Motor neuron (in vitro differentiated cells): ENCODE measurements at regions not wholly inside any gene's neighbourhood (a gene's known extent, or its start where the extent isn't known, plus 50 kb on each side); places are given as distances from the start of the nearest gene placed in this dataset.

Experiments used
- ATAC-seq, 8 experiments: fragments of 200-7000 bp; cut with Tn5 transposase; replicated peaks in 6 of 8; 2 replicates each; pipeline ENCODE4 v1.8.0; 2021; ENCODE audit warnings: mild to moderate bottlenecking in 8 of 8, moderate library complexity in 8 of 8
- H3K27ac ChIP-seq, 2 donors: fragments of 250-450 bp; sonication (Bioruptor Pico); 2 replicates each; pipeline ENCODE4 v1.9.0; 2021; ENCODE audit warnings: antibody characterized with exemption in 2 of 2, mild to moderate bottlenecking in 2 of 2, moderate library complexity in 1 of 2
- H3K4me1 ChIP-seq, 2 donors: fragments of 250-450 bp; sonication (Bioruptor Pico); replicated peaks in 1 of 2; 2 replicates each; pipeline ENCODE4 v1.6.1; 2021; ENCODE audit warnings: antibody characterized with exemption in 2 of 2, mild to moderate bottlenecking in 2 of 2, moderate library complexity in 1 of 2
- H3K4me3 ChIP-seq, 5 donors: fragments of 250-450 bp; sonication (Bioruptor Pico); 2 replicates each; pipeline ENCODE4 v1.9.0; 2021; ENCODE audit warnings: antibody characterized with exemption in 5 of 5, mild to moderate bottlenecking in 5 of 5, moderate library complexity in 4 of 5
- WGBS, 10 experiments: fragments of 450-650 bp; shearing (Covaris generic); methylation state at CpG; one replicate each; pipeline ENCODE4 v1.0.0; 2022; 5-methylcytosine and 5-hydroxymethylcytosine counted together
- in situ Hi-C, 9 experiments: fragments of 400-800 bp; cut with MboI; loops; one replicate each; pipeline ENCODE4 v1.15.0; 2021; ENCODE audit warnings: low sequenced_read_pairs in 9 of 9, low pct_unique_long_range_greater_than_20kb in 2 of 9; ENCODE audit not compliant: unreplicated experiment in 9 of 9

DNA sequence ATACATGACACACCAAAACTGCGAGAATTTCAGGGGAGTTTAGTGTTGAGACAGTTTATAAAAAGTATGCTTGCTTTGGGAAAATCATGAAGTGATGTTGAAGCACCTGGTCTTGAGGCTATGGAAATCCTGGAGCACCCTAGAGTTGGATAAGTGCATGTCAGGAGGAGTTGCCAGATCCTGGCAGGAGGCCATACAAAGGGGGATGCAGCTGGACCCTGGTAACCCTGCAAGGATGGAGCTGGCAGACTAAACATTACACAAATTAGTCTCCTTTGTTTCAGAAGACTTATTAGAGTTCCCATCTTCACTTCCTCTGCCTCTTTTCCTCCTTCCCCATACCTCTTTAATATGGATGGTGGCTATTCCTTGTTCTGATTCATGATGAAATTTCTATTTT, 907.0 kb downstream of the BCL11B start:
- H3K4me1 ChIP-seq = no peaks in the 10 kb centered on the region
- H3K4me3 ChIP-seq = no peak overlapping the region
- H3K27ac ChIP-seq = no peak overlapping the region
- whole genome bisulfite sequencing, 10 experiments = 0 to 100% (median 65%) methylated on average over 1 of the region's 1 CpG; no CpG with 5 or more reads in 2 of the 10 experiments
- in situ Hi-C loops = no loop called here
- no peak for ATAC-seq

DNA sequence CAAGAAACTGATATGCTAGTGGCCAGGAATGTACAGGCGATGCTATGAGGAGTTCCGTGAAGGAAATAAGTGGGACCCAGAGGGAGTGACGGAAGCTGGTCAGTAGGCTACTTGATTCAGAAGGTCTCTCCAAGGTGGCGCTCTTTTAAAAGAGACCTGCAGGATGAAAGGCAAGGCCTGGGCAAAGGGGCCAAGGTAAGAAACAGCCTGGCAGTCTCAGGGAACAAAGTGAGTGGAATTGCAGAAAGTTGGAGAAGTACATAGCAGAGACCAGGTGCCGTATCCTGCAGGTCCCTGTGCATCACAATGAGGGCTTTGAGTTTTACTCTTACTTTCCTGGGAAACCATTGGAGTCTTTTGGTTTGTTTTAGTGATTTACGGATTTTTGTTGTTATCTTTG, 905.6 kb downstream of the BCL11B start:
- Histone ChIP-seq H3K4me3 (no peak overlapping the region), H3K27ac (no peak overlapping the region), H3K4me1 (no peaks in the 10 kb centered on the region)
- in situ Hi-C loops = no loop called here
- WGBS, 10 experiments = 0 to 100% (median 87%) methylated on average over 1 to 5 of the region's 6 CpGs; no CpG with 5 or more reads in 1 of the 10 experiments
- ATAC-seq = no peak

DNA sequence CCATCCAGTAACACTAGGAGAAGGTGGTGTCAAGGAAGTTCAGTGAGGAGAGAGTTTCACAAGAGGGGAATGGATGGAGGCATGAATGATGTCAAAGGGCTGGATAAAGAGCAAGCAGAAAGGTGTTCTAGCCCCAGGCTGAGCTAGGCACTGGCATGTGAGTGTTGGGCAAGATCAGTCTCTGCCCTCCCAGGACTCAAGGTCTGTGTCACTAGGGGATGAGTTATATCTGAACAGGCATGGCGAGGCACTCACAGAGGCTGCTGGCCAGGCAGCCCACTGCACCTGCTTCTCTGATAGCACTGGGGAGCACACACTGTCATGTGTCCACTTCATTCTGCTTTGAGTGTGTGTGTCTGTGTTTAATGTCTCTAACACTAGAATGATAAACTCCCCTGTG, 903.8 kb downstream of the BCL11B start:
- Histone ChIP-seq H3K27ac (no peak overlapping the region), H3K4me1 (no peaks in the 10 kb centered on the region), H3K4me3 (no peak overlapping the region)
- in situ Hi-C loops = no loop called here
- no peak for ATAC-seq
- WGBS, 10 experiments = 33 to 100% methylated on average over 1 of the region's 1 CpG; no CpG with 5 or more reads in 8 of the 10 experiments

DNA sequence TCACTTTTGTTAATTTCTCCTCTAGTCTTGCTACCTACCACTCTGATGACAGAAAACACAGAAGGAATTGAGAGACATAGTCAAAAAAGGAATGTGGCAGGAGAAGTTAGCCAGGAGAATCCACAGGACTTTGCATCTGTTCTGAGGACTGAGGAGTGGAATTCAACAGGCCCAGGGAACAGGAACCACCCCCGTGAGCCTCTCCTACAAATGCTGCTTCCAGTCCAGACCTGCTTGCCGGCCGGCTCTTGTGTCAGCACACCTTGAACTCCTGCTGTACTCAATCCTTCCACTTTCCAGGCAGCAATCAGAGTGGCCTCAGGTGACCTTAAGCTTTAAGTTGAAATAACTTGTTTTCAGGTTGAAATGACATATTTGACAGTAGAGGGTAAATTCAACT, 903.1 kb downstream of the BCL11B start:
- H3K4me1 ChIP-seq = peaks cover 0 to 2% of the 10 kb centered on the region in 2 donors
- H3K27ac ChIP-seq = no peak overlapping the region
- no peak for ATAC-seq
- in situ Hi-C loops = no loop called here
- no peak overlapping the region for H3K4me3 ChIP-seq
- 79 to 100% (median 83%) methylated on average over 2 to 3 of the region's 3 CpGs; no CpG with 5 or more reads in 5 of the 10 experiments for WGBS, 10 experiments

DNA sequence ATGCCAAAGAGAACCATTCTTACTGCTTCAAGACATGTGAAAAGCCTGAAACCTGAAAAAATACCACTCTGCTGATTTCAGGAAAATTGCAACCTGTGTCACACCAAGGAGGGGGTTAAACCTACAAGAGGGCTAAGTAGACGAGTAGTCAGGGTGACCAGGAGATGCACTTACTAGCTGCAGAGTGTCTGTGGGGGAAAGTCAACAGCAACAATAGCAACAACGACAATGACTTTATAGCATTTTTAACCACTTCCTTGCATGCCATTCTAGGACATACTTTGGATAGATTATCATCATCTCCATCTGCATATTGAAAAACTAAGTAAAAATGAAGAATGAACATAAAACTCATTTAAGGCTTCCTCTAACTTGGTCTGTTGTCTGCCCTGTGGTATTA, 902.7 kb downstream of the BCL11B start:
- in situ Hi-C loops = no loop called here
- ATAC-seq = no peak
- no peak overlapping the region for H3K4me3 ChIP-seq
- H3K4me1 ChIP-seq = peaks cover 0 to 6% of the 10 kb centered on the region in 2 donors
- no peak overlapping the region for H3K27ac ChIP-seq
- WGBS, 10 experiments = 0 to 100% (median 89%) methylated on average over 1 to 2 of the region's 2 CpGs; no CpG with 5 or more reads in 4 of the 10 experiments

DNA sequence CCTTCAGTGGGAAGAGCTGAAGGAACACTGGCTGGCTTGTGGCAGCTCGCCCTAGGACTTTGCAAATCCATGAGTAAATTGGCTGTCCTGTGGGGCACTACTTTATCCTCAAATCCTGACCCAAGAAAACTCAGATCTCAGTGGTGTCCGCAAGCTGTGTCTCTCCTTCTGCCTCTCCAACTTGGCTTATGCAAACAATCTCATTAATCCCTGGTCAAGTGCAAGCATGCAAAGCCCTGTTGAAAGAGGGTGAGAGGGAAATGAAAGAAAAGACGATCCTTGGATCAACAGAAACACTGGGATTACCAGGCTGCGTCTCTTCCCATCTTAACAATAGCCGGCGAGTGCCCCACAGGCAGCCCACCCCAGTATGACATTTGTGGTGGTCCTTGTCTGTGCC, 901.6 kb downstream of the BCL11B start:
- WGBS, 10 experiments = 0 to 100% (median 50%) methylated on average over 1 to 5 of the region's 6 CpGs; no CpG with 5 or more reads in 2 of the 10 experiments
- in situ Hi-C loops = no loop called here
- no peak overlapping the region for H3K27ac ChIP-seq
- peaks cover 0 to 8% of the 10 kb centered on the region in 2 donors for H3K4me1 ChIP-seq
- no peak for ATAC-seq
- no peak overlapping the region for H3K4me3 ChIP-seq

DNA sequence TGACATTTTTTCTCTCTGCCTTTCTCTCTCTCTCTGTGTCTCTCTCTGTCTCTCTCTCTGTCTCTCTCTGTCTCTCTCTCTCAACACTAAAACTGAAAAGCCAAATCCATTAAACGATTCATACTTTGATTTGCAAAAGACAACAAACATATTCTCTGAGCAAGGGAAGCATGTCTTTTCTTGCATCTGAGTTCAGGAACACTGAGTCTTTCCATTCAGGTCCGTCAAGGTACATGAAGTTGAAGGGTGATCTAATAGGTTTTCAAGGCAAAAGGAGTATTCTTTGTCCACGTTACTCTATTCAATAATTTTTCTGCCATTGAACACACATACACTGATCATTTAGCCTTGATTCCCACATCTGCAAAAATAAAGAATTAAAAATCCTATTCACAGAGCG, 900.9 kb downstream of the BCL11B start:
- in situ Hi-C loops = no loop called here
- no peak overlapping the region for H3K4me3 ChIP-seq

DNA sequence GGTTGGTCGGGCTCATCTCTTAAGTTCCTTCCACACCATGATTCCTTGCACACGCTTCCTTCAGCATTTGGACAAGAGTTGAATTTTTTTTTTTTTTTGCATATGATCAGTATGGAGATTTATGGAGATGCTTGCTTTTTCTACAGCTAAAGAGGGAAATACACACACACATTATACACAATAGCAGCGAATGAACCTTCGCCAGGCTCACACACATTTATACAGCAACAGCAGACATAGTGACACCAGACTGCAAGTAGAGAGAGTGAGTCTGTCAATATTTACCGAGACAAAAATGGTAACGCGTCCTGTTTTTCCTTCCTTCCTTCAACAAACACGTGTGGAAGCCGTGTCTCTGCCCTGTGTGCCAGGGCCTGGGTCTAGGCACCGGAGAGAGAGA, 897.9 kb downstream of the BCL11B start:
- no peak overlapping the region for H3K4me3 ChIP-seq
- ATAC-seq = peak in 2 of 8 experiments; percentile 55 to 68
- peaks cover 0 to 8% of the 10 kb centered on the region in 2 donors for H3K4me1 ChIP-seq
- in situ Hi-C loops = no loop called here
- WGBS, 10 experiments = 10 to 80% (median 68%) methylated on average over 1 to 9 of the region's 10 CpGs
- no peak overlapping the region for H3K27ac ChIP-seq

More for the DNA sequence above, 900.9 kb downstream of the BCL11B start:
- WGBS, 10 experiments = 0 to 84% (median 79%) methylated on average over 1 to 4 of the region's 4 CpGs; no CpG with 5 or more reads in 1 of the 10 experiments
- H3K27ac ChIP-seq = no peak overlapping the region
- peaks cover 0 to 8% of the 10 kb centered on the region in 2 donors for H3K4me1 ChIP-seq
- no peak for ATAC-seq

DNA sequence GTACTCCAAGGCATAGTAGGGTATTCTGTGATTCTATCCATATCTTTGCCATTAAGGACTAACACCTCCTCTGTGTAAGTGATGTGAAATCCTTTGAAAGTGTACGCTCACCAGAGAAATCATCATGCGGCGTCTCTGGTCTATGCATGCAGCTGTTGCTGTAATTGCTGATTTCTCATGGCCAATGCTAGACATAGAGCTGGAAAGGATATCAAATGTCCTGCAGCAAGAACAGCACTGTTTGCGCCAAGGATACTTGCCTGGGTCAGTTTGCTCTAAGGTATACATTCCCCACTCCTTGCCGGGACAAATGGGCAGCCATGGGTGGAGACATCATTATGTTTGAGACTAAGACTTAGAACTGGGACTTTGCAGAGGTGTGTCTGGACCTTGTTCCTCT, 896.4 kb downstream of the BCL11B start:
- in situ Hi-C loops = no loop called here
- 0 to 100% (median 90%) methylated on average over 1 to 5 of the region's 5 CpGs; no CpG with 5 or more reads in 4 of the 10 experiments for WGBS, 10 experiments

DNA sequence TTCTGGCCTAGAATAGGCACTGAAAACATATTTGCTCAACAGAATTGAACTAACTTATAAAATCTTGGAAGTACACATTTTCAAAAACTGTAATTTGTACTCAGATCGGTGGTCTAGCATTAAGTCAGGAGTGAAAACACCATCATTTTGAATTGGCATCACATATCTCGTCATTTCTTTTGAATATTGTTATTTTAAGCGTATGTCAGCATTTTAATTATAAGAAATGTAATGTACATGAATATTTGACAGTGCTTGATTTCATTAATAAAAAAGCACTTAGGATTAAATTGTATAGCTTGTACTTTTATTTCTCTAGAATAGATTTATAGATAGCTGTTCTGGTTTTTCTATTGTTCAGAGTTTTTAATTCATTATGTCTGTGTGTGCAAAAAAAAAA, 892.2 kb downstream of the BCL11B start:
- in situ Hi-C loops = no loop called here
- H3K4me3 ChIP-seq = no peak overlapping the region
- no peak for ATAC-seq
- no peaks in the 10 kb centered on the region for H3K4me1 ChIP-seq
- 11 to 75% (median 57%) methylated on average over 2 to 3 of the region's 3 CpGs for WGBS, 10 experiments
- no peak overlapping the region for H3K27ac ChIP-seq

More for the DNA sequence above, 896.4 kb downstream of the BCL11B start:
- Histone ChIP-seq H3K4me3 (no peak overlapping the region), H3K4me1 (peaks cover 0 to 8% of the 10 kb centered on the region in 2 donors), H3K27ac (no peak overlapping the region)
- ATAC-seq = no peak

DNA sequence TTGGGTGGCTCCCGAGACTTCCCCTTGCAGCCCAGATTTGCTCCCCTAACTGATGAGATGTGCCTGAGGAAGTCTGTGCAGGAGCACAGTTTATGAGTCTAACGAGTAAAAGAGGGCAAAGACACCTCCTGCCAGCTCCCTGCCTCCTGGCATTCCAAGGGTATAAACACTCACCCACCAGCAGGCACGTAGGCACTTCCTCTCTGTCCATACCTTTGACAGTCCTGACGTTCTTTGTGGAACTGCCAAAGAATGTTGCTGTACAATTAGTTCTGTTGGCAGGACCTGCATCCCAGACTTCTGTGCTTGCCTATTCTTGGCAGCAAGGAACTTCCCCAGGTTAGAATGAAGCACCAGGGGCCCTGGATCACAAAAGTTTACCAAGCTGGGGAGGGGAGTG, 889.3 kb downstream of the BCL11B start:
- no peak for ATAC-seq
- H3K4me1 ChIP-seq = no peaks in the 10 kb centered on the region
- no peak overlapping the region for H3K27ac ChIP-seq
- in situ Hi-C loops = no loop called here
- WGBS, 10 experiments = 0 to 90% (median 3%) methylated on average over 1 to 2 of the region's 4 CpGs; no CpG with 5 or more reads in 4 of the 10 experiments
- no peak overlapping the region for H3K4me3 ChIP-seq

DNA sequence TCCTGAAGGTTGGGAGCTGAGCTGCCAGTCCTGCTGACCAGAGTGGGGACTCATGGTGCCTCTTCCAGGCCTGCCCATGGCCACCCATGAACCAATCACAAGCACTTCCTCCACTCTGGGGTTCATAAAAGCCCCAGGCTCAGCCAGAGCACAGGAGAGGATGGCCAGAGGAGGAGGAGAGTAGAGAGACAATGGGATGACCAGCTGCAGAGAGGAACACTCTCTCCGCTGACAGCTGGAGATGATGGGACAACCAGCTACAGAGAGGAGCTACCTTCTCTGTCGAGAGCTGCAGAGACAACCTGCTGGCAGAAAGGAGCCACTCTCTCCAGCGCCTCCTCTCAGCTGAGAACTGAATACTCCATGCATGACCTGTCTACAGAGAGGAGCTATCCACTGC, 886.1 kb downstream of the BCL11B start:
- no peak for ATAC-seq
- WGBS, 10 experiments = 0 to 100% (median 43%) methylated on average over 1 to 2 of the region's 3 CpGs; no CpG with 5 or more reads in 6 of the 10 experiments
- Histone ChIP-seq H3K4me3 (no peak overlapping the region), H3K4me1 (no peaks in the 10 kb centered on the region), H3K27ac (no peak overlapping the region)
- in situ Hi-C loops = no loop called here

DNA sequence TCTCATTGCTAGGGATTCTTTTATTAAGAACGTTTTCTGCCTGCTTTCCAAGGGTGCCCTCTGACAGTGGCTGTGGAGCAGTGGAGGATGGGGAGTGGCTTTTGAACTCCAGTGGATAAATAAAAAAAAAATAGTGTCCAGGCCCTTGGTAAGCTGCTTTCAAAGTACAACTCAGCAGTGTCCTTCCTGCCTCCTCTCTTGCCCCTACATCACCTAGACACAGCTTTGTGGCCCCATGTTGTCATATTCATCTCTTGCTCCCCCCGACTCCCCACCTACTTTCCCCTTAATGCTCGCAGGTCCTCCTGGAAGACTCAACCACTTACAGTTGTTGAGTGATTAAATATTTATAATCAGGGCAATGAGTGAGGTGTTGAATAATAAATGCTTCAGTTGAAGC, 880.9 kb downstream of the BCL11B start:
- no peaks in the 10 kb centered on the region for H3K4me1 ChIP-seq
- ATAC-seq = no peak
- no peak overlapping the region for H3K27ac ChIP-seq
- H3K4me3 ChIP-seq = no peak overlapping the region
- 7 to 86% (median 80%) methylated on average over 1 to 2 of the region's 3 CpGs; no CpG with 5 or more reads in 3 of the 10 experiments for WGBS, 10 experiments
- in situ Hi-C loops = no loop called here

DNA sequence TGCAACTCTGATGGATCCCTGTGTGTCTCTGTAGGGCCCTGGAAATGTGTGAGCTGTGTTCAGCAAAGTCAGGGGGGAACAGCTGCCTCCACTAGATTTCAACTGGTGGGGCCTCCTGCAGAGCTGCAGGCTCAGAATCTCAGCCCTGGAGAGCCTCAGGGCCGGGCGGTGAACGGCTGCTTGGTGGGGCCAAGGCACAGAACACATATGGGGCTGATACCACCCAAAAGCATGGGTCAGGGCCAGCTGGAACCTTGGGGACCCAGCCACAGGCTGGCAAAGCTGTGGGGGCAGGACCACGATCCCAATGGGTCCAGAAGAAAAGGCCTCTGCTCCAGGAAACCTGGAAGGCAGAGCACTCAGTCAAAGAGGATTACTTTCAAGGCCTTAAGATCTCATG, 878.5 kb downstream of the BCL11B start:
- in situ Hi-C loops = no loop called here
- ATAC-seq = no peak
- Histone ChIP-seq H3K4me1 (no peaks in the 10 kb centered on the region), H3K4me3 (no peak overlapping the region), H3K27ac (no peak overlapping the region)
- whole genome bisulfite sequencing, 10 experiments = 31 to 91% (median 67%) methylated on average over 3 of the region's 4 CpGs; no CpG with 5 or more reads in 5 of the 10 experiments
